OCI-LY7 (cell line): ENCODE measurements at regions not wholly inside any gene's neighbourhood (a gene's known extent, or its start where the extent isn't known, plus 50 kb on each side); places are given as distances from the start of the nearest gene placed in this dataset.

ENCODE experiments used
- BruUV-seq: library from RNA; stranded (reverse); fragments of 400-500 nt; replicated peaks from 2 replicates; lab custom pipeline; 2021; lab: Mats Ljungman, UMichigan
- CTCF ChIA-PET: fragments of 300-600 bp; sonication (Branson Sonifier 250); formaldehyde crosslinking; loops from one replicate; lab custom pipeline; 2022; ENCODE audit warnings: antibody characterized with exemption; ENCODE audit not compliant: unreplicated experiment; lab: Charles Lee
- POLR2A ChIA-PET: fragments of 300-600 bp; sonication (Branson Sonifier 250); formaldehyde crosslinking; loops from one replicate; lab custom pipeline; 2022; ENCODE audit warnings: antibody characterized with exemption; lab: Charles Lee
- DNase-seq: peaks from one replicate; pipeline ENCODE4 v3.0.0-alpha.2; 2015; ENCODE audit warnings: low spot score
- H2AFZ ChIP-seq: fragments of 200-600 bp; sonication (generic), shearing (Covaris generic); 2 replicates; pipeline ENCODE4 v1.6.1; 2014; ENCODE audit warnings: mild to moderate bottlenecking, antibody characterized with exemption, low read length, moderate library complexity
- H3K27ac ChIP-seq: fragments of 200-600 bp; sonication (generic); 2 replicates; pipeline ENCODE4 v1.5.1; 2014; ENCODE audit warnings: mixed run types, low read depth, mild to moderate bottlenecking, moderate library complexity, low read length, inconsistent platforms; ENCODE audit not compliant: poor library complexity, severe bottlenecking
- H3K36me3 ChIP-seq: fragments of 200-600 bp; sonication (generic); 2 replicates; pipeline ENCODE4 v1.6.1; 2014; ENCODE audit warnings: mild to moderate bottlenecking, antibody characterized with exemption, low read length, moderate library complexity, mixed read lengths; ENCODE audit not compliant: insufficient read depth
- H3K4me1 ChIP-seq: fragments of 200-600 bp; sonication (generic); 2 replicates; pipeline ENCODE4 v1.5.1; 2014; ENCODE audit warnings: mild to moderate bottlenecking, low read length; ENCODE audit not compliant: insufficient read depth, poor library complexity, severe bottlenecking
- H3K4me2 ChIP-seq: fragments of 200-600 bp; sonication (generic); 2 replicates; pipeline ENCODE4 v1.6.1; 2014; ENCODE audit warnings: mild to moderate bottlenecking, low read length
- H3K4me3 ChIP-seq: fragments of 200-600 bp; sonication (generic); 2 replicates; pipeline ENCODE4 v1.5.1; 2014; ENCODE audit warnings: mild to moderate bottlenecking, low read depth, low read length; ENCODE audit not compliant: poor library complexity, severe bottlenecking
- H3K79me2 ChIP-seq: fragments of 200-600 bp; sonication (generic); 2 replicates; pipeline ENCODE4 v1.6.1; 2016; ENCODE audit warnings: low read depth, mild to moderate bottlenecking, low read length, moderate library complexity, mixed read lengths; ENCODE audit not compliant: insufficient read depth
- H3K9me2 ChIP-seq: fragments of 200-600 bp; sonication (generic); 2 replicates; pipeline ENCODE4 v1.6.1; 2016; ENCODE audit warnings: mild to moderate bottlenecking, low read length, mixed read lengths; ENCODE audit not compliant: insufficient read depth
- H3K9me3 ChIP-seq: fragments of 200-600 bp; sonication (generic); 2 replicates; pipeline ENCODE4 v1.6.1; 2014; ENCODE audit warnings: mild to moderate bottlenecking, mixed run types, low read length, mixed read lengths
- H4K20me1 ChIP-seq: fragments of 200-600 bp; sonication (generic); 2 replicates; pipeline ENCODE4 v1.6.1; 2014; ENCODE audit warnings: mild to moderate bottlenecking, antibody characterized with exemption, low read length, moderate library complexity, mixed read lengths; ENCODE audit not compliant: insufficient read depth
- EZH2phosphoT487 ChIP-seq: fragments of 200-600 bp; sonication (generic); IDR thresholded peaks from 2 replicates; pipeline ENCODE4 v1.6.1; 2018; ENCODE audit warnings: low read depth, borderline replicate concordance, mild to moderate bottlenecking, mixed run types, antibody characterized with exemption, low read length, moderate library complexity, mixed read lengths
- intact Hi-C: fragments of 100-400 bp; cut with micrococcal nuclease; formaldehyde crosslinking; loops from one replicate; pipeline ENCODE4 v1.10.0; 2022; ENCODE audit not compliant: unreplicated experiment
- TF ChIP-seq, protein P1 (sequence below): fragments of 200-600 bp; sonication (generic); conservative IDR thresholded peaks from 2 replicates; pipeline ENCODE4 v1.5.1; 2014; ENCODE audit warnings: mild to moderate bottlenecking, antibody characterized with exemption, low read length, moderate library complexity, mixed read lengths

DNA sequence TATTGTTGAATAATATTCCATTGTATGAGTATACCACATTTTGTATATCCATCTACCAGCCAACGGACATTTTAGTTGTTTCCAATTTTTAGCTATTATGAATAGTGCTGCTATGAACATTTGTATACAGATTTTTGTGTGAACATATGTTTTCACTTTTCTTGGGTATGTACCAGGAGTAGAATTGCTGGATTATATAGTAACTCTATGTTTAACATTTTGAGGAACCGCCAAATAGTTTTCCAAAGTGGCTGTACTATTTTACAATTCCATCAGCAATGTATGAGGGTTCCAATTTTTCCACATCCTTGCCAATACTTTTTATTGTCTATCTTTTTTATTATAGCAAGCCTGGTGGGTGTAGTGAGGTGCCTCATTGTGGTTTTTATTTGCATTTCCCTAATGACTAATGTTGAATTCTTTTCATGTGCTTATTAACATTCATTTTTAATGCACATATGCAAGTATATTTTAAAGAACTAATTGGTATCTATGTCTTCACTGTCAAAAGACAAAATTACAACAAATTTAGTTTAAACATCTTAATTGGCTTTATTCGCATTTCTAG lies 77.5 kb upstream of the PIAS1 start:
- no peaks in the 10 kb centered on the region for H3K9me3 ChIP-seq
- H4K20me1 ChIP-seq, result no peaks in the 10 kb centered on the region
- CTCF ChIA-PET, result no interaction called here
- no peak overlapping the region for H2AFZ ChIP-seq
- no peaks in the 10 kb centered on the region for H3K36me3 ChIP-seq
- no peaks in the 10 kb centered on the region for H3K9me2 ChIP-seq
- H3K79me2 ChIP-seq, result no peaks in the 10 kb centered on the region
- no peak overlapping the region for H3K4me3 ChIP-seq
- POLR2A ChIA-PET, result interaction anchor here (0.7 kb wide), 1 partner anchor 1748 kb away, joined by 3 read pairs; no protein-coding TSS in a partner anchor
- H3K4me1 ChIP-seq, result no peaks in the 10 kb centered on the region
- H3K4me2 ChIP-seq, result no peak overlapping the region
- intact Hi-C loops, result no loop called here
- H3K27ac ChIP-seq, result no peak overlapping the region
- BruUV-seq, result no TSS peak
- TF ChIP-seq, protein P1, sequence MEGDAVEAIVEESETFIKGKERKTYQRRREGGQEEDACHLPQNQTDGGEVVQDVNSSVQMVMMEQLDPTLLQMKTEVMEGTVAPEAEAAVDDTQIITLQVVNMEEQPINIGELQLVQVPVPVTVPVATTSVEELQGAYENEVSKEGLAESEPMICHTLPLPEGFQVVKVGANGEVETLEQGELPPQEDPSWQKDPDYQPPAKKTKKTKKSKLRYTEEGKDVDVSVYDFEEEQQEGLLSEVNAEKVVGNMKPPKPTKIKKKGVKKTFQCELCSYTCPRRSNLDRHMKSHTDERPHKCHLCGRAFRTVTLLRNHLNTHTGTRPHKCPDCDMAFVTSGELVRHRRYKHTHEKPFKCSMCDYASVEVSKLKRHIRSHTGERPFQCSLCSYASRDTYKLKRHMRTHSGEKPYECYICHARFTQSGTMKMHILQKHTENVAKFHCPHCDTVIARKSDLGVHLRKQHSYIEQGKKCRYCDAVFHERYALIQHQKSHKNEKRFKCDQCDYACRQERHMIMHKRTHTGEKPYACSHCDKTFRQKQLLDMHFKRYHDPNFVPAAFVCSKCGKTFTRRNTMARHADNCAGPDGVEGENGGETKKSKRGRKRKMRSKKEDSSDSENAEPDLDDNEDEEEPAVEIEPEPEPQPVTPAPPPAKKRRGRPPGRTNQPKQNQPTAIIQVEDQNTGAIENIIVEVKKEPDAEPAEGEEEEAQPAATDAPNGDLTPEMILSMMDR, result no peak
- TF ChIP-seq EZH2phosphoT487, result no peak
- no peak for DNase-seq

DNA sequence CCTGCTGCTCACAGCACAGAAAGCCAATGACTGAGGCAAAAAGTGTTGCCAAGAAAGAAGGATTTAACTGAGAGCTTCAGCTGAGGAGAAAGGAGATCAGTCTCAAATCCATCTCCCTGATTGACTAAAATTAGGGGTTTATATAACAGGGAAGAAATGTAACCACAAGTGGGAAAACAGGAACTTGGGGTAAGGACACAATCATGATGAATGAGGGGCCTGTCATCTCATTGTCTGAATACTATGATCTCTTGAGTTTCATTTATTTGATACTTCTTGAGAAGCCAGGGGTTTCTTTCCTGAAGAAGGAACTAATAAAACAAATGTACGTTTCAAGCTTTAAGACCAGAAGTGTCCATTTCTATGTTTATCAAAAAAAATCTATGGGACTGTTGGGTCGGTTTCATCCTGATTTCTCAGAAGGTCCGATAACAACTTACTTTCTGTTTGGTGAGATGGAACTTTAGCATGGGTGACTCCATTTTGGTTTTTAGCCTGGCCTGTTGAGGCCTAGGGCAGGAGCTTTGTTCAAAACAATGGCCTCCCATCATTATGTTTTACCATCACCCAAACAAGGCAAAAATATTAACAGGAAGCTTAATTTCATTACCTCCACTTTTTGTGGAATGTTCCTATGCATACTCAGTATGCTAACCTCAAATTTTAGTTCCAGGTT lies 76.6 kb upstream of the PIAS1 start:
- no TSS peak for BruUV-seq
- Histone ChIP-seq H4K20me1 (no peaks in the 10 kb centered on the region), H3K36me3 (no peaks in the 10 kb centered on the region), H3K9me2 (no peaks in the 10 kb centered on the region), H3K4me2 (no peak overlapping the region), H3K4me3 (no peak overlapping the region), H2AFZ (no peak overlapping the region), H3K79me2 (no peaks in the 10 kb centered on the region), H3K27ac (no peak overlapping the region), H3K4me1 (no peaks in the 10 kb centered on the region), H3K9me3 (no peaks in the 10 kb centered on the region)
- TF ChIP-seq EZH2phosphoT487, result no peak
- TF ChIP-seq, protein P1, result no peak
- intact Hi-C loops, result no loop called here
- POLR2A ChIA-PET, result interaction anchor here (0.7 kb wide), 1 partner anchor 1749 kb away, joined by 3 read pairs; no protein-coding TSS in a partner anchor
- DNase-seq, result no peak
- CTCF ChIA-PET, result interaction anchor here (0.6 kb wide), 1 partner anchor 67 kb away, joined by 3 read pairs; no protein-coding TSS in a partner anchor

DNA sequence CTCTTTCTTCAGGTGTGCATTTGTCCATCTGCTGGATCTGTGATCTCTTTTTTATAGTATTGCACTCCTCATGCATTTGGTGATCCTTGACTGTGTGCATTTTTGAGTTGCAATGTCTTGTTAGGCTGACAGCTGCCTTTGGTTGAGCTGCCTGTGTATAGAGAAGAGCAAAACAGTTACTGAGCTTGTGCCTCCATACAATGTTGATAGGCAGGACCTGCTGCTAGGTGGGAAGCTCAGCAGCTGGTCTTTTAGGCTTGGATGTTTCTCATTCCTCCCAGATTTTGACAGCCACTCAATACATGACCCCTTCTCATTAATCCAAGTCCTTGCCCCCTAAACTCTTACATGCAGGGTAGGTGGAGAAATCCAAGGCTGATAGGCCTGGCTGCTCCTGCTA lies 74.8 kb upstream of the PIAS1 start:
- Histone ChIP-seq H3K4me3 (no peak overlapping the region), H3K36me3 (no peaks in the 10 kb centered on the region), H3K27ac (no peak overlapping the region), H2AFZ (no peak overlapping the region), H3K4me1 (no peaks in the 10 kb centered on the region), H3K9me2 (no peaks in the 10 kb centered on the region), H4K20me1 (no peaks in the 10 kb centered on the region), H3K79me2 (no peaks in the 10 kb centered on the region), H3K4me2 (no peak overlapping the region), H3K9me3 (no peaks in the 10 kb centered on the region)
- intact Hi-C loops, result no loop called here
- POLR2A ChIA-PET, result interaction anchor here (1.7 kb wide), 1 partner anchor 17 kb away, joined by 4 read pairs; no protein-coding TSS in a partner anchor
- CTCF ChIA-PET, result no interaction called here
- no peak for DNase-seq
- no peak for TF ChIP-seq EZH2phosphoT487
- TF ChIP-seq, protein P1, result no peak
- BruUV-seq, result no TSS peak
